GM18520 (cell line): ENCODE measurements at regions not wholly inside any gene's neighbourhood (a gene's known extent, or its start where the extent isn't known, plus 50 kb on each side); places are given as distances from the start of the nearest gene placed in this dataset.

Experiments
- ATAC-seq: cut with Tn5 transposase; IDR thresholded peaks from one replicate; pipeline ENCODE4 v1.9.1; 2021; ENCODE audit not compliant: unreplicated experiment

DNA sequence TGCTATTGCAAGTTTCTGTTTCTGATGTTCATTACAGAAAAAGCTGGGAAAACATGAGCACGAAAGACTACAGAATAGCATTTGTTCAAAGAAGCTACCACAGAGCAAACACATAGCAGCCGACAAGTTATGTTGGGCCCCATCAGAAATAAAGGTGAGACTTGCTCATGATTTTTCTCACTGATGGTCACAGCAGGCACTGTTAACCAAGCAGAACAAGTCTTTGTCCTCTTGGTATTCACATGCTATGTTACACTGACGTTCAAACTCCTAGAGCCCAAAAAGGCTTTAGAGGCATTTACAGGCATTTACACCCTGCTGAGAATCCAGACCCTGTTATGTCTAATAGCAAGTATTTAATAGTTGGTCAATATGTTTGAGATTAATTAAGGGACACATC is 235.0 kb upstream of the HNMT start:
- ATAC-seq = no peak

- ATAC-seq = no peak
Measured at GRCh38 chr2:137737559-137737958, 226.7 kb upstream of the HNMT start.

DNA sequence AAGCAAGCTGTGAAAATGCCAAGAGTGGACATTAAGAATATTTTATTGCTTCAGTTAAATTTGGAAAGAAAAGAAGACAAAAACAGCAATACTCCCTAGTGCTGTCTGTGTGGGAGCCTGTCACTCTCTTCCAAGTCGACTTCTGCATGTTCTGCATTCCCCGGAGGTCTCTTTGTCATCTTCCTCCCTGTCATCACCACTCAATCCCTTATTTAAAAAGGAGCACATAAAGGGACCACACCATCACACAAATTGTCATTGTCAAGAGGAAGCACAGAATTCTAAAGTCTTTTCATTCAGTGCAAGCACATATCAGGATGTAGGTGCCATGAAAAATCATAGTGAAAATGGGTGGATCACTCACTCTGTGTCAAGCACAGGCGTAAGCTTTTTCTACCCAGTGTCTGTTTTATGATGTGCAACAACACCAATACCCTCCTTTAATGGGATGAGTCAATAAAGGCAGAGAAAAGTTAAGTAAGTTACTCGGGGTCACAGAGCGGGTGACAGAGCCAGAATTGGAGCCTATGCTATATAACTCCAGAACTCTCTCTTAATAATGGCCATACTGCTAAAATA is 222.4 kb upstream of the HNMT start:
- no peak for ATAC-seq

GRCh38 chr2:137747509-137747908 is 216.8 kb upstream of the HNMT start:
- no peak for ATAC-seq

DNA sequence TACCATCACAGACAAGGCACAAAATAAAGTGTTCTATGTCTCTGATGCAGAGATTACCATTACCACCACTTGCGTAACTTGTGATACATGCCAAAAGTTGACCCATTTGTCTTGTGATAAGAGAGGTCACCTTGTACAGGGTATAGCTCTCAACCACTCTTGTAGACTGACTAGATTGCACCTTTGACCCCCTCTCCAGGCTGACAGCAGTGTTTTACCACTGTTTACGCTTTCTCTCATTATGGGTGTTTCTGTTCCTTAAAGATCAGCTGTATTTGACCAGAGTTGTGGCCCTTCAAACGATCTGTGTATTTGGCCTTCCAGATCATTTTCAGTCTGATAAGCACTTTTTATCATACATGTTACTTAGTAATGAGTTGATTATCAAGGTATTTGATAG is 215.7 kb upstream of the HNMT start:
- ATAC-seq = no peak

DNA sequence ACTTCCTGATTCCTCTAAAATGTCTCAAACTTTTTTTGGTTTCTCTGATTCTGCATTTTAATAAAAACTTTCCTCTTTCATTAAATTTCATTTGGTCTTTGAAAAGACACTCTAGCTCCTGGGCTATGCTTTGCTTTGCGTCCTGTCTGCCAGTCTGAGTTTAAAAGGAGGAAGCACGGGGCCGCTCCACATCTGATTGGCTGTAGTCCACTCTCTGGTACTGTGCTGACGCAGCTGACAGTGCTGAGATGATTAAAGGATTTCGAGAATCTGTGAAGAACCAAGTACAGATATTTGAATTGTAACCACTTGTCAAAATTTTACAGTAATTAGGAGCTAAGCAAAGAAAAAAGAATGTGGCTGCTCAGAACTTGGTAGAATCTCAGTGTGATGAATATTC is 199.6 kb upstream of the HNMT start:
- ATAC-seq = no peak

GRCh38 chr2:137769406-137769805 is 194.9 kb upstream of the HNMT start:
- ATAC-seq = no peak

DNA sequence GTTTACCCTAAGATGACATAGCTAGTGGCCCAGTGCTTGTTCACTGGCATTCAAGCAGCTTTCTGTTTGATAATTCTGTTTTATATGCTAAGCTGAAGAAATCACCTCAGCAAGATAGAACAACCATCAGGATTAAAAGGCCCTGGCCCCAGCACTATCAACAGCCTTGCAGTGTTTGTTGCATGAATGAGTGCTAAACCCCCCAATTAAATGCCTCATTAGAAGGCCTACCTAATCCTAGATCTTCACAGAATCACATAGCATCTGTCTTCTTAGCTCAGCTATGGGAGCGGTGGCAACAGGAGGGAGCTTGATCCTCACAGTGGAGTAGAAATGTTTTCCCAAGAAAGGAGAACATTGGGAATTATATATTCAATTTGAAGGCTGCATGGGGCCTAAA is 194.1 kb upstream of the HNMT start:
- no peak for ATAC-seq

DNA sequence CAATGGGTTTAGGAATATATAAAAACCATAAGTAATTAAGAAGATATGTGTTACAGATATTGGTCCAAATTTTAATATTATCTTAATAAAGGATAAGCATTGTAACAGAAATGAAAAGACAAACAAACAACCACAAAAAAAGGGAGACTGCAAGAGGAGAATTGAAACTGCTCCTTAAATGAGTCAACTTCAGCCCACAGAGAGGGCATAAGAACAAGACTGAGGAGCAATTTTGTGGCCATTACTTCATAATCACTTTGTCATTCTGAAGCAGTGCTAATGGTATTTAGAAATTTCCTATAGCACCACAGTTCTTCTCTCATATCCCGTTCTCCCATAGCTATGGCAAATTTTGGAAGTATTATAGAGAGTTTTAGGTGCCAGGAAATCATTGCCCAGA is 193.2 kb upstream of the HNMT start:
- no peak for ATAC-seq

DNA sequence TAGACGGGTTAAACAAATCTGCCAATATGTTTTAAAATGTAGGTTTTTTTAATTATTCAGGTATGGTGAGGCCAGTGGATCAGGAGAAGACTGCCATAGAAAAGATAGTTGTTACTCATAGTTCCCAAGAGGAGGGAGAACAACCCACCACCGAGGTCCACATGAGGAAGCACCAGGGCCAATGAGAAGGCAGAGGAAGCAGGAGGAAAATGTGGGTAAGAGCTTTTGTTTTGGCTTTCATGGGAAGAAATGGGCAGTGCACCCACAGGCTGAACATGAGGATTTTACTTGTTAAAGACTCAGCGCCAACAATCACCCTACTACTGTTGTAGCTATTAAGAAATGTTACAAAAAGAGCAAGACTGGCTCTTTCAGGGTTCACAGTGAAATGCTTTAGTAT is 191.8 kb upstream of the HNMT start:
- ATAC-seq = no peak

GRCh38 chr2:137775529-137775928 is 188.7 kb upstream of the HNMT start:
- ATAC-seq = no peak

- ATAC-seq = no peak
Measured at GRCh38 chr2:137776697-137777096, 187.6 kb upstream of the HNMT start.

GRCh38 chr2:137797641-137798040 is 166.6 kb upstream of the HNMT start:
- peak; percentile 64 for ATAC-seq

DNA sequence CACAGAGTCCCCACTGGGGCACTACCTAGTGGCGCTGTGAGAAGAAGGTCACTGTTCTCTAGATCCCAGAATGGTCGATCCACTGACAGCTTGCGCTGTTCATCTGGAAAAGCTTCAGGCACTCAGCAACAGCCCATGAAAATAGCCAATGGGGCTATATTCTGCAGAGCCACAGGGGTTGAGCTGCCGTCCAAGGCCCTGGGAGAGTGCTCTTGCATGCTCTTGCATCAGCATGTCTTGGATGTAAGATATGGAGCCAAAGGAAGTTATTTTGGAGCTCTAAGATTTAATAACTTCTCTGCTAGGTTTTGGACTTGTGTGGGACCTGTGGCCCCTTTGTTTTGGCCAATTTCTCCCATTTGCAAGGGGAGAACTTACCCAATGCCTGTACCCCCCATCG is 164.7 kb upstream of the HNMT start:
- ATAC-seq = no peak

- no peak for ATAC-seq
Measured at GRCh38 chr2:137800386-137800785, 163.9 kb upstream of the HNMT start.

- no peak for ATAC-seq
Measured at GRCh38 chr2:137801228-137801627, 163.0 kb upstream of the HNMT start.

GRCh38 chr2:137802038-137802437 is 162.2 kb upstream of the HNMT start:
- ATAC-seq = no peak

DNA sequence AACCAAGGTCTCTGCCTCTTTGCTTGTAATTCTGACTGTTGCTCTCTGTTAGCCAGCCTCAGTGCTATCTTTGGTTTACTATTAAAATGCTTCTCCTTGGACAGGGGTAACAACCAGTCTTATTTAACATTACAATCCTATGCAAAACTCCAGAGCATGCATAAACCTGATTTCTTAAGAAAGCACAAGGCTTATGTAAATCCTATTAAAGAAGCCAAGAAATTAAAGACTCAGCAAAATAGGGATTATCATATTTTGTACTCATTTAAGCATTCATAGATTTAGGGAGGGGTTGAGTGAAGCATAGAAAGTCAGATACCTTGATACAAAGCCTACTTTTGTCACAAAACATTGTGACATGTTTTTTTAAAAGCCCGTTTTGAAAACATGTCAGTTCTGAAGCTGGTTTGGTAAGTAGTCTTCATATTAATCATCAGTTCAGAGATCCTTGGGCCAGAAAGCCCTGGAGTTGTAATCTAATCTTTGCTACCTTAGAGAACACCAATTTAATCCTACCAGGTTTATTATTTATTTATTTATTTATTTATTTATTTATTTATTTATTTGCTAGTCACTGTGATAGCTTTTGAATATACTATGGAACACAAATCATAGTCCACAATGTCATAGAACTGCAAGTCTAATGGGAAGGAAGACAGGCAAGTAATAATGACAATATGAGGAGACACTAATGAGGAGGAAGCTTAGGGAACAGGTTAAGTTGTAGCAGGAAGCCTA is 158.0 kb upstream of the HNMT start:
- no peak for ATAC-seq

GRCh38 chr2:137809252-137809651 is 155.0 kb upstream of the HNMT start:
- ATAC-seq = no peak

DNA sequence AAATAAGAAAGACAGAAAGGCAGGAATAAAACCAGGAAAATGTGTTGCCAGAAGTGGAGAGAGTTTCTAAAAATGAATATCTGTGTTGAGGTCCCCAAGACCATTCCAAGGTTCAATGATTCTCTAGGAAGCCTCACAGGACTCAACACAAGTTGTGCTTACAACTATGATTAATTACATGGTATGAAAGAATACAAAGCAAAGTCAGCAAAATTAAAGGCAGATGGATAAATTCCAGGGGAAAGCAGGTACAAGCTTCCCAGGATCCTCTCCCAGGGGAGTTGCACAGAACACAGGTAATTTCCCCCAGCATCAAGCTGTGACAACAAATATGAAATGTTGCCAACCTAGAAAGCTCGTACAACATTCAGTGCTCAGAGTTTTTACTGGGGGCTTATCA is 154.4 kb upstream of the HNMT start:
- ATAC-seq = no peak

DNA sequence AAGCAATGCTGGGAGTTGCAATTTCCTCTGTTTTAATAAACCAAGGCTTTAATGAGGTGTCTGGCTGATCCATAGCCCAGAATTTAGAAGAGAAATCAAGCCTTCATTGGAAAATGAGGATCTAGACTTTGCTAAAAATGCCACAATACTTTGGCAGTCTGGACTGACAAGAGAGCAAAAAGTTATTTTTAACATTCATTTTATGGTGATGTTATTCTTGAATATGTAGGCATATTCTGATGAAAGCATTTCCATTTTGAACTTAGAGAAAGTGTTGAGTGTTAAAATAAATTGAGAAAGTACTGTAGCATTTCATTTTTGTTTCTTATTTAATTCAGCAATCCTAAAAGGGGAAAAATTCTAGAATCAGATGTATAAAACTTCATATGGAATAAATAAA is 151.8 kb upstream of the HNMT start:
- ATAC-seq = no peak

DNA sequence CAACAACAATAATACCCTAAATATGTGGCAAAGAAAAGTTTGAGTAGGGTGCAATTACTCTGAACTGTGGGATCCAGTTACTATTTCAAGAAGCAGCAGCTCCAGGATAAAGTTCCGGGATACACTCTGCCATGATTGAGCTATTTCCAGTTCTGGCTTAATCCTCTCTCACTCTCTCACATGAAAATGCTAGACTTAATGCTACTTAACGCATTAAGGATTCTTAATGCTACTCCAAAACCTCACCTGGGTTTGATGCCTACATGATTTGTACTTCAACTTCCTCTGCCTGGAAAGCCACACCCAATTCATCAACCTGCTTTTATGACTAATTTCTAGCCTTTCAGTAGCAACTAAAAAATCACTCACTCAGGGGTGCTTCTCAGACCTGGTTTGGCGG is 151.1 kb upstream of the HNMT start:
- ATAC-seq = no peak

DNA sequence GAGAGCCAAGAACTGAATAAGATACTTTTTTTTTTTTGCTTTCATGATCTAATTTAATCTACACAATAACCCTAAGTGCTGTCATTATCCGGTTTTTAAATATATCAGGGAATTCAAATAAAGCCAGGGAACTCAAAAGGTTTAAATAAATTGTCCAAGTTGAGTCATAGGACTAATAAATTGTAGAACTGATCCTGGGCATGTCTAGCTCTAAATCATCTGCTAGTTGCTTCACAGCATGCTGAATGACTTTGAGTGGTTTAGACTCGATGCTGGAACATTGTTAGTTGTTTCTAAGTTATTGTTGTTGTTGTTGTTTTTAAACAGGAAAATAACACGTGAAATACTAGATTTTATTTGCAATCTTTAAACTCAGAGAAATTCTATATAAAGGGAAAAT is 147.2 kb upstream of the HNMT start:
- ATAC-seq = no peak
